Endodermal cell (in vitro differentiated cells): ENCODE measurements at regions not wholly inside any gene's neighbourhood (a gene's known extent, or its start where the extent isn't known, plus 50 kb on each side); places are given as distances from the start of the nearest gene placed in this dataset.

Source experiments
- DNase-seq: peaks from one replicate; pipeline ENCODE4 v3.0.0-alpha.2; 2017
- H3K27ac ChIP-seq: 2 replicates; pipeline ENCODE4 v1.5.1; 2013; ENCODE audit warnings: mild to moderate bottlenecking, low read depth, low read length, moderate library complexity
- H3K27me3 ChIP-seq: 2 replicates; pipeline ENCODE4 v1.6.1; 2013; ENCODE audit warnings: mild to moderate bottlenecking, low read length, moderate library complexity; ENCODE audit not compliant: insufficient read depth, control insufficient read depth, poor library complexity, severe bottlenecking
- H3K36me3 ChIP-seq: 2 replicates; pipeline ENCODE4 v1.7.0; 2013; ENCODE audit warnings: mild to moderate bottlenecking, low read length, moderate library complexity; ENCODE audit not compliant: control insufficient read depth, insufficient read depth
- H3K4me1 ChIP-seq: one replicate; pipeline ENCODE4 v1.7.0; 2013; ENCODE audit warnings: low read length; ENCODE audit not compliant: control insufficient read depth, insufficient read depth
- H3K4me3 ChIP-seq: 2 replicates; pipeline ENCODE4 v1.5.1; 2013; ENCODE audit warnings: mild to moderate bottlenecking, low read length, moderate library complexity
- H3K9ac ChIP-seq: 2 replicates; pipeline ENCODE4 v1.6.1; 2013; ENCODE audit warnings: mild to moderate bottlenecking, low read length, moderate library complexity; ENCODE audit not compliant: poor library complexity, severe bottlenecking; ENCODE audit errors: extremely low read depth
- H3K9me3 ChIP-seq: 2 replicates; pipeline ENCODE4 v1.6.1; 2013; ENCODE audit warnings: mild to moderate bottlenecking, low read length, moderate library complexity; ENCODE audit not compliant: control insufficient read depth
- H3K27ac Mint-ChIP-seq: 2 replicates; pipeline ENCODE4 v1.8.0; 2020; ENCODE audit warnings: mixed read lengths
- H3K27me3 Mint-ChIP-seq: 2 replicates; pipeline ENCODE4 v1.8.0; 2021; ENCODE audit warnings: mild to moderate bottlenecking, mixed read lengths; ENCODE audit not compliant: insufficient read depth
- H3K36me3 Mint-ChIP-seq: 2 replicates; pipeline ENCODE4 v1.8.0; 2020; ENCODE audit warnings: low read depth, mixed read lengths
- H3K4me1 Mint-ChIP-seq: 2 replicates; pipeline ENCODE4 v1.8.0; 2020; ENCODE audit warnings: mixed read lengths
- H3K4me3 Mint-ChIP-seq: 2 replicates; pipeline ENCODE4 v1.8.0; 2020; ENCODE audit warnings: mild to moderate bottlenecking, moderate library complexity, mixed read lengths
- H3K9me3 Mint-ChIP-seq: 2 replicates; pipeline ENCODE4 v1.8.0; 2020; ENCODE audit warnings: mild to moderate bottlenecking, mixed read lengths
- WGBS, 2 experiments: methylation state at CpG; one replicate each; pipeline versions ENCODE4 v1.1.5 to v1.1.7; 2013; ENCODE audit warnings: missing lambda C conversion rate in 2 of 2, mixed read lengths in 1 of 2; ENCODE audit not compliant: insufficient coverage in 1 of 2, insufficient read length in 1 of 2; 5-methylcytosine and 5-hydroxymethylcytosine counted together
- TF ChIP-seq, protein P1 (sequence below): fragments of 200-600 bp; sonication (generic); conservative IDR thresholded peaks from 2 replicates; pipeline ENCODE4 v1.5.0; 2021; ENCODE audit warnings: antibody characterized with exemption, mild to moderate bottlenecking

DNA sequence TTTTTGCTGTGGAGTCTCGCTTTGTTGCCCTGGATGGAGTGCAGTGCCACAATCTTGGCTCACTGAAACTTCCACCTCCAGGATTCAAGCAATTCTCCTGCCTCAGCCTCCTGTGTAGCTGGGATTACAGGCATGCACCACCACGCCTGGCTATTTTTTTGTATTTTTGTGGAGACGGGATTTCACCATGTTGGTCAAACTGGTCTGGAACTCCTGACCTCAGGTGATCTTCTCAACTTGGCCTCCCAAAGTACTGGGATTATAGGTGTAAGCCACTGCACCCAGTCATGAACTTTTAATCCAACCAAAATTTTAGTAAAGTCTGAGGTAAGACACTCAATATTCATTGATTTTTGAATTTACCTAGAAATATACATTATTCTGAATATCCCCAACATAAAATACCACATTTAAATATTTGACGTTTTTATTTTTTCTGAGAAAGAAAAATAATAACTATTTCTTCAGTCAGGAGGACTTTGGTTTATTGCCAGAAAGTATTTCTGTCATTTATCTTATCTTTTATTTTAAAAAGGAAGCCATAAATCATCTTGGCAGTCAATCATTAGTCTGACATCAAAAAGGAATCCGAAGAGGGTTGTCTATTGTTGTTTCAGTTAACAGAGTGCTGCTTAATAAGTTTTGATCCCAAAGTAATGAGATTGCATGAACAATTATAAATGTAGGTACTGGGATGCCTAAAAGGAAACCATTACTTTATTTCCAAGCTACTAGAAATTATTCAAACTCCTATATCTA lies 102.2 kb upstream of the GRIA4 start:
- H3K9me3 Mint-ChIP-seq, result no peaks in the 10 kb centered on the region
- H3K27me3 Mint-ChIP-seq, result no peaks in the 10 kb centered on the region
- Histone ChIP-seq H3K4me1 (no peaks in the 10 kb centered on the region), H3K4me3 (no peak overlapping the region), H3K36me3 (no peaks in the 10 kb centered on the region), H3K9ac (no peak overlapping the region), H3K27me3 (no peaks in the 10 kb centered on the region), H3K27ac (no peak overlapping the region), H3K9me3 (no peaks in the 10 kb centered on the region)
- TF ChIP-seq, protein P1, sequence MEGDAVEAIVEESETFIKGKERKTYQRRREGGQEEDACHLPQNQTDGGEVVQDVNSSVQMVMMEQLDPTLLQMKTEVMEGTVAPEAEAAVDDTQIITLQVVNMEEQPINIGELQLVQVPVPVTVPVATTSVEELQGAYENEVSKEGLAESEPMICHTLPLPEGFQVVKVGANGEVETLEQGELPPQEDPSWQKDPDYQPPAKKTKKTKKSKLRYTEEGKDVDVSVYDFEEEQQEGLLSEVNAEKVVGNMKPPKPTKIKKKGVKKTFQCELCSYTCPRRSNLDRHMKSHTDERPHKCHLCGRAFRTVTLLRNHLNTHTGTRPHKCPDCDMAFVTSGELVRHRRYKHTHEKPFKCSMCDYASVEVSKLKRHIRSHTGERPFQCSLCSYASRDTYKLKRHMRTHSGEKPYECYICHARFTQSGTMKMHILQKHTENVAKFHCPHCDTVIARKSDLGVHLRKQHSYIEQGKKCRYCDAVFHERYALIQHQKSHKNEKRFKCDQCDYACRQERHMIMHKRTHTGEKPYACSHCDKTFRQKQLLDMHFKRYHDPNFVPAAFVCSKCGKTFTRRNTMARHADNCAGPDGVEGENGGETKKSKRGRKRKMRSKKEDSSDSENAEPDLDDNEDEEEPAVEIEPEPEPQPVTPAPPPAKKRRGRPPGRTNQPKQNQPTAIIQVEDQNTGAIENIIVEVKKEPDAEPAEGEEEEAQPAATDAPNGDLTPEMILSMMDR, result no peak
- WGBS, 2 experiments, result 80 to 98% methylated on average over 1 to 4 of the region's 5 CpGs
- H3K36me3 Mint-ChIP-seq, result no peaks in the 10 kb centered on the region
- H3K4me3 Mint-ChIP-seq, result no peak overlapping the region
- DNase-seq, result no peak
- H3K4me1 Mint-ChIP-seq, result no peaks in the 10 kb centered on the region
- H3K27ac Mint-ChIP-seq, result no peak overlapping the region

DNA sequence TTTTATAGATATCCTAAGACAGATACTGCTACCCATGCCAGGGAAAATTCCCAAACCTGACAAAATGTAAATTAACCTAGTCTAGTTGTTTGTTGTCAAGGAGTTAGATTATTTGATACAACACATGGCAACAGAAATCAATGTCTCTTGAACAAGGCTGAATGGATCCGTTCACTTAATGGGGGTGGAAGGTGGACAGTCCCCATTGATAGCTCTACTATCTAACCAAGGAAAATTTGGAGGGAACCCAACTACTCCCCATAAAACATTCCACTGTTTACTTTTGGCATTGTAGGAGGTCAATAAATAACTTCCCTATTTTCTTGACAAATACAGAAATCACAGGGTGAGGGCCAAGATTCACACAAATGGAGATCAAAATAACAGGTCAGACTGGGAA lies 117.9 kb upstream of the GRIA4 start:
- 83 to 100% methylated on average over 1 of the region's 1 CpG for WGBS, 2 experiments
- Mint-ChIP-seq H3K4me1 (no peaks in the 10 kb centered on the region), H3K4me3 (no peak overlapping the region), H3K36me3 (no peaks in the 10 kb centered on the region), H3K27me3 (no peaks in the 10 kb centered on the region), H3K9me3 (no peaks in the 10 kb centered on the region), H3K27ac (no peak overlapping the region)
- Histone ChIP-seq H3K27me3 (no peaks in the 10 kb centered on the region), H3K9me3 (no peaks in the 10 kb centered on the region), H3K9ac (no peak overlapping the region), H3K4me1 (no peaks in the 10 kb centered on the region), H3K36me3 (no peaks in the 10 kb centered on the region), H3K27ac (no peak overlapping the region), H3K4me3 (no peak overlapping the region)
- TF ChIP-seq, protein P1, result no peak
- DNase-seq, result no peak

DNA sequence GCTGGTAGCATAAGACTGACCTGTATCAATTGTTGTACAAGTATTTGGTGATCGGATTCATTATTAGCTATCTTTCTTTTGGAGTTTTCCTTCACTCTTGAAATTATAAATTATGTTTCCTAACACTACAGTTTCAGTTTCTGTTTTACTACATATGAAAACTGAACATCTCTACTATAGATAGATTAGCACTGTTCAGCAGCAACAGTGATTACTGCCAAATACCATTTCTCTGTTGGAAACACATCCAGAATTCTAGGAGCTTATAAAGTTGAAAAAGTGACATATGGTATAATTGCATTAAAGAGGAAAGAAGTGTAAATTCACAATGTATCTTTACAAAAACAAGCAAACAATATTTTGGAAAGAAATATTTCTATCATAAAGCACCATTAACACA lies 118.5 kb upstream of the GRIA4 start:
- H3K36me3 ChIP-seq, result no peaks in the 10 kb centered on the region
- no peaks in the 10 kb centered on the region for H3K9me3 ChIP-seq
- H3K27me3 Mint-ChIP-seq, result no peaks in the 10 kb centered on the region
- H3K27me3 ChIP-seq, result no peaks in the 10 kb centered on the region
- no peak overlapping the region for H3K4me3 ChIP-seq
- H3K36me3 Mint-ChIP-seq, result no peaks in the 10 kb centered on the region
- no peak overlapping the region for H3K27ac Mint-ChIP-seq
- no peak for DNase-seq
- WGBS, 2 experiments, result 100% methylated on average over 1 of the region's 1 CpG; no CpG with 5 or more reads in 1 of the 2 experiments
- H3K9me3 Mint-ChIP-seq, result no peaks in the 10 kb centered on the region
- H3K4me1 Mint-ChIP-seq, result no peaks in the 10 kb centered on the region
- no peak overlapping the region for H3K9ac ChIP-seq
- TF ChIP-seq, protein P1, result no peak
- no peaks in the 10 kb centered on the region for H3K4me1 ChIP-seq
- H3K4me3 Mint-ChIP-seq, result no peak overlapping the region
- no peak overlapping the region for H3K27ac ChIP-seq
